ENCODE measurements at regions not wholly inside any gene's neighbourhood (a gene's known extent, or its start where the extent isn't known, plus 50 kb on each side); places are given as distances from the start of the nearest gene placed in this dataset.

DNA sequence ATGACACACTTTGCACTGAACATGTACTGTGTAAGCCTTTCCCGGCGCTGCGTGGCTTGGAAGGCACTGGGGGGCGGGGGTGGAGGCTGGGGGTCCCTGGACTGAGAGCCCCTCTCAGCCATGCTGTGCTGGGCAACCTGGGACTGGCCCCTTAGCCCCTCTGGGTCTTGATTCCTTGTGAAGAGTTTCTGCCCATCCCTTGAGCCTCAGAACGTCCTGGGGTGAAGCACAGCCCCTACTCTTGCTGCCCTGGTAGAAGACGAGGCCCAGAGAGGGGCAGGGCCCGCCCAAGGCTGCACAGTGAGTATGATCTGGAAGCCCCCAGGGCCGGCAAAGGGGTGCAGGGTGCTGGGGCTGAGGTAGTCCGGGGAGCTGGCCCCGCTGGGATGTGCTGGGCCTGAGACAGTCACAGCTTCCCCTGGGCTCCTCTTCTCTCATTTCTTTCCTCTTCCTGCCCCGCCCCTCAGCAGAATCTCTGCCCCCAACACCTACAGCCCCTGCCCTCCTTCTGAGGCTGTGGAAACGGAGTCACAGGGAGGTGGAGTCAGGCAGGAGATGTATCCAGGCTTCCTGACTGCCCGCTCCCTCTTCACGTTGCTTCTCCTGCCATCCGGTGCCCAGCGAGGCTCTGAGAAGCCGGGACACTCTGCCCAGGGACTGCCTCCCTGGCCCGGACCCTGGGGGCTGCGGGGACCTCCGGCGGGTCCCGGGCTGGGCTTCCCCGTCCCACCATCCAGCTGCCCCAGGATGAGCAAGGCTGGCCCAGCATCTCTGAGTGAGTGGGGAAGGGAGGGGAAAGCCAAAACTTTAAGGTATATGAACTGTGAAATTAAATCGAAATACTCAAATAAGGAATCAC lies 60.5 kb downstream of the UNCX start:
- Histone ChIP-seq H3K4me2 (ENCODE audit: insufficient read depth, low read length) (no peak overlapping the region), H3K9ac (replicated peaks; ENCODE audit: extremely low read depth, insufficient read depth, low read length) (no peak overlapping the region), H3K36me3 (ENCODE audit: control insufficient read depth in 2 of 2, extremely low read depth in 1 of 2, insufficient read depth in 2 of 2, low read length in 2 of 2) (no peaks in the 10 kb centered on the region), H4K20me1 (replicated peaks; ENCODE audit: control insufficient read depth, extremely low read depth, insufficient read depth, low read length) (no peaks in the 10 kb centered on the region), H3K9me1 (replicated peaks; ENCODE audit: control insufficient read depth, extremely low read depth, insufficient read depth, low read length) (no peaks in the 10 kb centered on the region), H2AFZ (ENCODE audit: low read depth, low read length) (no peak overlapping the region), H3K27me3 (ENCODE audit: control insufficient read depth in 2 of 2, insufficient read depth in 2 of 2, low read length in 2 of 2) (peaks cover 10 to 14% of the 10 kb centered on the region in 2 experiments), H3K27ac (ENCODE audit: insufficient read depth, low read depth, low read length) (no peak overlapping the region), H3K4me3 (replicated peaks in 1 of 3; ENCODE audit: insufficient read depth in 1 of 3, low read depth in 1 of 3, low read length in 3 of 3) (no peak overlapping the region), H3K9me3 (replicated peaks; ENCODE audit: control insufficient read depth, insufficient read depth, low read length) (no peaks in the 10 kb centered on the region), H3K4me1 (ENCODE audit: control insufficient read depth, extremely low read depth, insufficient read depth, low read length) (no peaks in the 10 kb centered on the region), H3K79me2 (ENCODE audit: control insufficient read depth, insufficient read depth, low read length) (no peaks in the 10 kb centered on the region)
- DNase-seq (ENCODE audit: low read depth, low spot score), result no peak
- FAIRE-seq, result no peak
- no TSS peak for BruUV-seq (replicated peaks)
- ChIA-PET CTCF (no interaction called here), POLR2A (no interaction called here)
- dilution Hi-C loops (cut with MboI; ENCODE audit: extremely low pct_ligation_motif_present, low sequenced_read_pairs), result no loop called here
- intact Hi-C loops (cut with micrococcal nuclease), result no loop called here
- TF ChIP-seq POLR2A (IDR thresholded peaks at IDR 0.05; ENCODE audit: low read depth, low read length) (no peak), EZH2 (IDR thresholded peaks at IDR 0.05; ENCODE audit: borderline replicate concordance, low read depth, low read length, severe bottlenecking) (no peak), MYC (IDR thresholded peaks at IDR 0.05; ENCODE audit: low read depth, low read length) (no peak), JUN (IDR thresholded peaks at IDR 0.05; ENCODE audit: borderline replicate concordance, insufficient read depth, insufficient read length, low read depth) (no peak), POLR2AphosphoS5 (IDR thresholded peaks at IDR 0.05; ENCODE audit: insufficient read depth, low read depth, low read length) (no peak)

GRCh38 chr7:1293950-1294411 lies 61.3 kb downstream of the UNCX start:
- no TSS peak for BruUV-seq (replicated peaks)
- no peaks in the 10 kb centered on the region for H4K20me1 ChIP-seq (replicated peaks; ENCODE audit: control insufficient read depth, extremely low read depth, insufficient read depth, low read length)
- H3K9me1 ChIP-seq (replicated peaks; ENCODE audit: control insufficient read depth, extremely low read depth, insufficient read depth, low read length), result no peaks in the 10 kb centered on the region
- ChIA-PET CTCF (no interaction called here), POLR2A (no interaction called here)
- dilution Hi-C loops (cut with MboI; ENCODE audit: extremely low pct_ligation_motif_present, low sequenced_read_pairs), result no loop called here
- DNase-seq (ENCODE audit: low read depth, low spot score), result no peak
- H3K4me1 ChIP-seq (ENCODE audit: control insufficient read depth, extremely low read depth, insufficient read depth, low read length), result no peaks in the 10 kb centered on the region
- no peak overlapping the region for H3K4me3 ChIP-seq (replicated peaks in 1 of 3; ENCODE audit: insufficient read depth in 1 of 3, low read depth in 1 of 3, low read length in 3 of 3)
- no peaks in the 10 kb centered on the region for H3K79me2 ChIP-seq (ENCODE audit: control insufficient read depth, insufficient read depth, low read length)
- no peak for FAIRE-seq
- no peak for TF ChIP-seq POLR2A (IDR thresholded peaks at IDR 0.05; ENCODE audit: low read depth, low read length)
- TF ChIP-seq FOS (IDR thresholded peaks at IDR 0.05; ENCODE audit: borderline replicate concordance, insufficient read depth, low read length), result no peak
- TF ChIP-seq, protein P1, sequence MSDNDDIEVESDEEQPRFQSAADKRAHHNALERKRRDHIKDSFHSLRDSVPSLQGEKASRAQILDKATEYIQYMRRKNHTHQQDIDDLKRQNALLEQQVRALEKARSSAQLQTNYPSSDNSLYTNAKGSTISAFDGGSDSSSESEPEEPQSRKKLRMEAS (IDR thresholded peaks at IDR 0.05; ENCODE audit: insufficient read depth, insufficient read length), result no peak
- TF ChIP-seq, protein P2, sequence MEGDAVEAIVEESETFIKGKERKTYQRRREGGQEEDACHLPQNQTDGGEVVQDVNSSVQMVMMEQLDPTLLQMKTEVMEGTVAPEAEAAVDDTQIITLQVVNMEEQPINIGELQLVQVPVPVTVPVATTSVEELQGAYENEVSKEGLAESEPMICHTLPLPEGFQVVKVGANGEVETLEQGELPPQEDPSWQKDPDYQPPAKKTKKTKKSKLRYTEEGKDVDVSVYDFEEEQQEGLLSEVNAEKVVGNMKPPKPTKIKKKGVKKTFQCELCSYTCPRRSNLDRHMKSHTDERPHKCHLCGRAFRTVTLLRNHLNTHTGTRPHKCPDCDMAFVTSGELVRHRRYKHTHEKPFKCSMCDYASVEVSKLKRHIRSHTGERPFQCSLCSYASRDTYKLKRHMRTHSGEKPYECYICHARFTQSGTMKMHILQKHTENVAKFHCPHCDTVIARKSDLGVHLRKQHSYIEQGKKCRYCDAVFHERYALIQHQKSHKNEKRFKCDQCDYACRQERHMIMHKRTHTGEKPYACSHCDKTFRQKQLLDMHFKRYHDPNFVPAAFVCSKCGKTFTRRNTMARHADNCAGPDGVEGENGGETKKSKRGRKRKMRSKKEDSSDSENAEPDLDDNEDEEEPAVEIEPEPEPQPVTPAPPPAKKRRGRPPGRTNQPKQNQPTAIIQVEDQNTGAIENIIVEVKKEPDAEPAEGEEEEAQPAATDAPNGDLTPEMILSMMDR (IDR thresholded peaks at IDR 0.05; ENCODE audit: extremely low read depth in 1 of 2, insufficient read depth in 1 of 2, low read depth in 1 of 2, low read length in 2 of 2), result no peak
- TF ChIP-seq GATA2 (IDR thresholded peaks at IDR 0.05; ENCODE audit: insufficient read depth, insufficient read length, low read depth, low read length), result no peak
- TF ChIP-seq POLR2AphosphoS5 (IDR thresholded peaks at IDR 0.05; ENCODE audit: insufficient read depth, low read depth, low read length), result no peak
- TF ChIP-seq EZH2 (IDR thresholded peaks at IDR 0.05; ENCODE audit: borderline replicate concordance, low read depth, low read length, severe bottlenecking), result no peak
- TF ChIP-seq MYC (IDR thresholded peaks at IDR 0.05; ENCODE audit: low read depth, low read length), result no peak
- no peak for TF ChIP-seq JUN (IDR thresholded peaks at IDR 0.05; ENCODE audit: borderline replicate concordance, insufficient read depth, insufficient read length, low read depth)
- no peaks in the 10 kb centered on the region for H3K36me3 ChIP-seq (ENCODE audit: control insufficient read depth in 2 of 2, extremely low read depth in 1 of 2, insufficient read depth in 2 of 2, low read length in 2 of 2)
- H3K9me3 ChIP-seq (replicated peaks; ENCODE audit: control insufficient read depth, insufficient read depth, low read length), result no peaks in the 10 kb centered on the region
- peaks cover 10 to 12% of the 10 kb centered on the region in 2 experiments for H3K27me3 ChIP-seq (ENCODE audit: control insufficient read depth in 2 of 2, insufficient read depth in 2 of 2, low read length in 2 of 2)
- H3K27ac ChIP-seq (ENCODE audit: insufficient read depth, low read depth, low read length), result no peak overlapping the region
- no peak overlapping the region for H2AFZ ChIP-seq (ENCODE audit: low read depth, low read length)
- no peak overlapping the region for H3K4me2 ChIP-seq (ENCODE audit: insufficient read depth, low read length)
- no peak overlapping the region for H3K9ac ChIP-seq (replicated peaks; ENCODE audit: extremely low read depth, insufficient read depth, low read length)
- intact Hi-C loops (cut with micrococcal nuclease), result no loop called here
